ENCODE measurements at regions not wholly inside any gene's neighbourhood (a gene's known extent, or its start where the extent isn't known, plus 50 kb on each side); places are given as distances from the start of the nearest gene placed in this dataset.

DNA sequence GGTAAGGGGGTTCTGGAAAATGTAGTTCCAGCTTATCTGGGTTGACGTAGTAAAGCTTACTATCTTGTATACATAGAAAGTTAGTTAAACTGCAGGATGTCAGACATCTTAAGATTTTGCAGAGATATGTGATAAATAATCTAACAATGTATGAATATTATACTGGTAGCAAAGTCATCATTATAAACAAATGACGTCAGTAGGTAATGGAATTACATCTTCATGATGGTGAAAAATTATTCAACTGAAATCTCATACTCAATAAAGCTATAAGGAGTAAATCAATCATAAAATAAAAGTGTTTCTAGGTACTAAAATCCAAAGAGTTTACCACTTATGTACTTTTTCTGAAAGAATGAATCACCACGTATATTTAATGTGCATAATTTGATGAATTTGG, 217.3 kb upstream of the CDH10 start (continued):
- TF ChIP-seq, protein P1, sequence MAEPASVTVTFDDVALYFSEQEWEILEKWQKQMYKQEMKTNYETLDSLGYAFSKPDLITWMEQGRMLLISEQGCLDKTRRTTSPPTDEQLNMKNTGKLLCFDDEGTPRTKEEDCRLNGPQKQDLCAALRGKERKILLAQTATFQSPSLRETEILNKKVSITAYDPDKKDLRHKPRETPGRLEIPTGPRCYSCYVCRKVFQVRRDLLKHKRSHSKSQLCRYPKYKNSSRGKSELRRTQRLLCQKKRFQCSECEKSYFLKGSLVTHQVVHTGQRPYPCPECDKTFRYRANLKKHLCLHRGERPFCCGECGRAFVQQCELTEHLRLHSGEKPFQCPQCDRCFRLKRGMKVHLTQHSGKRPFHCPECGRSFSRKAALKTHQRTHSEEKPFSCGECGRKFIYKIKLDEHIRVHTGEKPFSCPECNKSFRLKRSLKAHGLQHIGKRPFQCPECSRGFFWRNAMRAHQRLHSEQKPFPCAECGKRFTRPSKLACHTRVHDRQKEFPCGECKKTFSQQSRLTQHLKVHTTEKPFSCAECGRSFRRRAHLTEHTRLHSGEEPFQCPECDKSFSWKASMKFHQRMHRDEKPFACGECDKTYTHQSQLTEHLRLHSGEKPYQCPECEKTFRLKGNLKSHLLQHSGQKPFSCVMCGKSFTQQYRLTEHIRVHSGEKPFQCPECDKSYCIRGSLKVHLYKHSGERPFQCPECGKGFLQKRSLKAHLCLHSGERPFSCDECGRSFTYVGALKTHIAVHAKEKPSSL (CRISPR knock-in tag; conservative IDR thresholded peaks at IDR 0.05): no peak
- TF ChIP-seq NFYB (CRISPR knock-in tag; conservative IDR thresholded peaks at IDR 0.05; ENCODE audit: low read depth): no peak
- TF ChIP-seq, protein P2, sequence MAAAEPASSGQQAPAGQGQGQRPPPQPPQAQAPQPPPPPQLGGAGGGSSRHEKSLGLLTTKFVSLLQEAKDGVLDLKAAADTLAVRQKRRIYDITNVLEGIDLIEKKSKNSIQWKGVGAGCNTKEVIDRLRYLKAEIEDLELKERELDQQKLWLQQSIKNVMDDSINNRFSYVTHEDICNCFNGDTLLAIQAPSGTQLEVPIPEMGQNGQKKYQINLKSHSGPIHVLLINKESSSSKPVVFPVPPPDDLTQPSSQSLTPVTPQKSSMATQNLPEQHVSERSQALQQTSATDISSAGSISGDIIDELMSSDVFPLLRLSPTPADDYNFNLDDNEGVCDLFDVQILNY (CRISPR knock-in tag; IDR thresholded peaks at IDR 0.05): no peak
- TF ChIP-seq ZNF263 (CRISPR knock-in tag; IDR thresholded peaks at IDR 0.05; ENCODE audit: low read depth): no peak
- TF ChIP-seq, protein P3, sequence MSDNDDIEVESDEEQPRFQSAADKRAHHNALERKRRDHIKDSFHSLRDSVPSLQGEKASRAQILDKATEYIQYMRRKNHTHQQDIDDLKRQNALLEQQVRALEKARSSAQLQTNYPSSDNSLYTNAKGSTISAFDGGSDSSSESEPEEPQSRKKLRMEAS (CRISPR knock-in tag; IDR thresholded peaks at IDR 0.05): no peak
- no peak for TF ChIP-seq SP1 (CRISPR knock-in tag; conservative IDR thresholded peaks at IDR 0.05)
- TF ChIP-seq ZBTB21 (CRISPR knock-in tag; IDR thresholded peaks at IDR 0.05; ENCODE audit: borderline replicate concordance): no peak
- no peak for TF ChIP-seq ZNF317 (CRISPR knock-in tag; IDR thresholded peaks at IDR 0.05; ENCODE audit: borderline replicate concordance, low read depth)

GRCh38 chr5:24855485-24855884, 210.7 kb upstream of the CDH10 start:
- Mint-ChIP-seq H3K36me3 (peaks cover 3% of the 10 kb centered on the region), H3K4me1 (peaks cover 10% of the 10 kb centered on the region), H3K4me3 (no peak overlapping the region), H3K27me3 (ENCODE audit: low read depth) (no peaks in the 10 kb centered on the region), H3K27ac (no peak overlapping the region), H3K9me3 (peaks cover 11% of the 10 kb centered on the region)
- TF ChIP-seq TEAD4 (CRISPR knock-in tag; IDR thresholded peaks at IDR 0.05) (no peak), CREM (CRISPR knock-in tag; IDR thresholded peaks at IDR 0.05) (no peak), KAT7 (CRISPR knock-in tag; IDR thresholded peaks at IDR 0.05; ENCODE audit: borderline replicate concordance) (no peak), ZNF219 (CRISPR knock-in tag; IDR thresholded peaks at IDR 0.05; ENCODE audit: borderline replicate concordance) (no peak)
- CTCF ChIA-PET: no interaction called here
- ATAC-seq (peak; percentile 82), DNase-seq (ENCODE audit: low spot score) (peak; percentile 11)
- POLR2A ChIA-PET: no interaction called here

DNA sequence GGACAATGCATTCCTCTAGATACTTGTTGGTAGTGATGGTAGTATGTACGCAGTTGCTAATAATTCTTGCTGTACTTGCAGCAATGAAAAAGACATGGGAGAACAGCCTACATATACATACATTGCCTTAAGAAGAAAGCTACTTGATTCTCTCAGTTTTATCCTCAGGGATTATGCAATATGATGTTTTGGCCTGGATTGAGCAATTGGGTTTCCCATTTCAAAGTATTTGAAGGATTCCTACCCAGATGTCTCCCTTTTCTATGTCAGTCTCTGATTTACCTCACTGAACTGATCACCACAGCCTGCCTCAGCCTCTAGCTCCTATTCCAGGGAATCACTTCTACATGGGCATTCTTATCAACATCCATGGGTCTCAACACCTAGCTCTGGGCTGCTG, 210.1 kb upstream of the CDH10 start:
- TF ChIP-seq NFYB (CRISPR knock-in tag; conservative IDR thresholded peaks at IDR 0.05; ENCODE audit: low read depth): no peak
- TF ChIP-seq ZBTB43 (CRISPR knock-in tag; IDR thresholded peaks at IDR 0.05): no peak
- no peak for TF ChIP-seq JUN (CRISPR knock-in tag; IDR thresholded peaks at IDR 0.05)
- H3K27me3 Mint-ChIP-seq (ENCODE audit: low read depth): no peaks in the 10 kb centered on the region
- ATAC-seq: no peak
- H3K4me1 Mint-ChIP-seq: peaks cover 10% of the 10 kb centered on the region
- no peak overlapping the region for H3K4me3 Mint-ChIP-seq
- no peak overlapping the region for H3K27ac Mint-ChIP-seq
- H3K36me3 Mint-ChIP-seq: peaks cover 3% of the 10 kb centered on the region
- POLR2A ChIA-PET: no interaction called here
- H3K9me3 Mint-ChIP-seq: peaks cover 11% of the 10 kb centered on the region
- CTCF ChIA-PET: no interaction called here
- DNase-seq (ENCODE audit: low spot score): no peak

DNA sequence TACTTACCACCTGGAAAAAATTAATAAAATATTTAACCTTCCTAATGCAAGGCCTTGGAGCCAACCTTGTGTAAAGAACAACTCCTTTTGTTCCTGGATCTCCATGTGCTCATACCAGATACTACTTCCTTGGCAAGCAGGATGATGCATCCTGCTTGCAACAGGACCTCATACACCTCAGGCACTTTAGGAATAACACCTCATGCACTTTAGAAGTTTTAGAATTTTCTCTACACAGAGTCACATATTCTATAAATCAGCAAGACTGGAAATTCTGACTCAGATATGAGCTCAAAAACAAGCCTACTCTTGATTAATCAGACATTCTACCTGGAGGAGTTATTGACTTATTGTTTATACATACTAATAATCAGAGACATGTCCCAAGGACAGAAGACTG, 209.6 kb upstream of the CDH10 start:
- no peak for TF ChIP-seq ZNF671 (CRISPR knock-in tag; IDR thresholded peaks at IDR 0.05)
- TF ChIP-seq, protein P4, sequence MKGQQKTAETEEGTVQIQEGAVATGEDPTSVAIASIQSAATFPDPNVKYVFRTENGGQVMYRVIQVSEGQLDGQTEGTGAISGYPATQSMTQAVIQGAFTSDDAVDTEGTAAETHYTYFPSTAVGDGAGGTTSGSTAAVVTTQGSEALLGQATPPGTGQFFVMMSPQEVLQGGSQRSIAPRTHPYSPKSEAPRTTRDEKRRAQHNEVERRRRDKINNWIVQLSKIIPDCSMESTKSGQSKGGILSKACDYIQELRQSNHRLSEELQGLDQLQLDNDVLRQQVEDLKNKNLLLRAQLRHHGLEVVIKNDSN (CRISPR knock-in tag; IDR thresholded peaks at IDR 0.05): no peak
- TF ChIP-seq ZNF219 (CRISPR knock-in tag; IDR thresholded peaks at IDR 0.05; ENCODE audit: borderline replicate concordance): no peak
- no peak for TF ChIP-seq TP53 (CRISPR knock-in tag; IDR thresholded peaks at IDR 0.05)
- no peak overlapping the region for H3K4me3 Mint-ChIP-seq
- no peak for ATAC-seq

More for the DNA sequence above, 209.6 kb upstream of the CDH10 start:
- POLR2A ChIA-PET: no interaction called here
- H3K36me3 Mint-ChIP-seq: peaks cover 3% of the 10 kb centered on the region
- CTCF ChIA-PET: no interaction called here
- H3K27me3 Mint-ChIP-seq (ENCODE audit: low read depth): no peaks in the 10 kb centered on the region
- peaks cover 11% of the 10 kb centered on the region for H3K9me3 Mint-ChIP-seq
- no peak overlapping the region for H3K27ac Mint-ChIP-seq
- H3K4me1 Mint-ChIP-seq: peaks cover 11% of the 10 kb centered on the region
- no peak for DNase-seq (ENCODE audit: low spot score)

Measured in WTC11 (cell line).